ENCODE measurements at regions not wholly inside any gene's neighbourhood (a gene's known extent, or its start where the extent isn't known, plus 50 kb on each side); places are given as distances from the start of the nearest gene placed in this dataset.

DNA sequence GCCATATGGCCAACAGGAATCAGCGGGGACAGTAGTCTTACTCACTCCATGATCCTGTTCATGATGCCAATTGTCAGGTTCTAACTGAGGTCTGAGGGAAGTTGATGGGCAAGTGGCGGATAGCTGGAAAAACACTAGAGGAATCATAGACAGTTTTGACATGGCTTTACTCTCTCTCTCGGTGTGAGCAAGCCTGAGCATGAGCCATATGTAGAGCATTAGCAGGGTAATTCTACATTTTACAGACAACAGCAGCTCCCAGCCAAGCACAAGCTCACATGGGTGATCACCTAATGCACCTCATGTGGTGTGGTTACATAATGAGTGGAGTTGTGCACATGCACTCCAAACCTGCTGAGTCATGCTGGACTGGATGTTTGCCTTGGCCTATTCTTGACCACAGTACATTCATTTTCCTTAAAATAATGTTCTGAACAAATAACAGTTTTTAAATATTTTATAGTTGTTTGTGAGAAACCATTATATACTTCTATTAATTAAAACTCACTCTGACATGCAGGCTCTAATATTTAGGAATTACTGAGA, 429.2 kb downstream of the GPAT3 start:
- H2BK20ac ChIP-seq (ENCODE audit: low read depth, low read length, poor library complexity, severe bottlenecking), result no peak overlapping the region
- H4K91ac ChIP-seq (ENCODE audit: insufficient read length, low read depth, low read length), result no peak overlapping the region
- H3K27ac ChIP-seq (ENCODE audit: insufficient read length, low read depth, low read length), result no peak overlapping the region
- H3K27ac Mint-ChIP-seq, result no peak overlapping the region; a peak in 1 of 7 replicates
- H3K23me2 ChIP-seq (ENCODE audit: insufficient read length, low read depth, low read length, poor library complexity, severe bottlenecking), result no peaks in the 10 kb centered on the region
- no peak overlapping the region for H3K4ac ChIP-seq (ENCODE audit: low read depth, low read length)
- WGBS (ENCODE audit: extremely low coverage, insufficient read length, low lambda C conversion rate), result no CpG with 5 or more reads among the region's 3 CpGs
- no peak overlapping the region for H3K56ac ChIP-seq (ENCODE audit: insufficient read length, low read depth, low read length)
- DNase-seq, result no peak
- H3K9ac ChIP-seq (ENCODE audit: extremely low read depth, insufficient read length, low read length), result no peak overlapping the region
- no peak overlapping the region for H3T11ph ChIP-seq (ENCODE audit: low read length)
- H3K4me3 Mint-ChIP-seq, result no peak overlapping the region
- no peak overlapping the region for H3K14ac ChIP-seq (ENCODE audit: insufficient read depth, low read length)
- no peaks in the 10 kb centered on the region for H4K20me1 ChIP-seq (ENCODE audit: control insufficient read depth, insufficient read depth, insufficient read length)
- H2BK120ac ChIP-seq (ENCODE audit: low read depth, low read length, poor library complexity, severe bottlenecking), result no peak overlapping the region
- no peak overlapping the region for H2BK15ac ChIP-seq (ENCODE audit: low read depth, low read length)
- H4K5ac ChIP-seq (ENCODE audit: insufficient read length, low read depth, low read length), result no peak overlapping the region
- TF ChIP-seq CTCF (conservative IDR thresholded peaks at IDR 0.05), result no peak
- H3K23ac ChIP-seq (ENCODE audit: insufficient read length, low read depth, low read length), result no peak overlapping the region
- peaks cover 22 to 30% of the 10 kb centered on the region in 2 experiments for H3K9me3 Mint-ChIP-seq
- H2AFZ ChIP-seq (ENCODE audit: low read length), result no peak overlapping the region
- no peaks in the 10 kb centered on the region for H3K79me1 ChIP-seq (ENCODE audit: insufficient read depth, low read depth, low read length, poor library complexity, severe bottlenecking)
- no peaks in the 10 kb centered on the region for H3K79me2 ChIP-seq (ENCODE audit: insufficient read depth, low read length)
- no peaks in the 10 kb centered on the region; the same call in 1 of the 2 replicates for H3K27me3 Mint-ChIP-seq (ENCODE audit: low read depth)
- no peaks in the 10 kb centered on the region for H3K4me1 Mint-ChIP-seq
- no peaks in the 10 kb centered on the region for H3K27me3 ChIP-seq (ENCODE audit: insufficient read depth, low read length)
- H3K18ac ChIP-seq (ENCODE audit: insufficient read length, low read depth, low read length), result no peak overlapping the region
- H2AK5ac ChIP-seq (ENCODE audit: insufficient read length, low read length), result no peak overlapping the region
- no peak overlapping the region for H2BK5ac ChIP-seq (ENCODE audit: insufficient read length, low read length)
- peaks cover 5 to 26% (median 10%) of the 10 kb centered on the region in 3 experiments for H3K36me3 Mint-ChIP-seq (ENCODE audit: insufficient read depth in 1 of 3, low read depth in 3 of 3)
- H3K4me1 ChIP-seq (ENCODE audit: insufficient read depth, low read length), result no peaks in the 10 kb centered on the region
- H3K4me2 ChIP-seq (ENCODE audit: insufficient read depth, insufficient read length, low read length), result no peak overlapping the region
- H3K9me3 ChIP-seq (ENCODE audit: control insufficient read depth, low read depth, low read length), result peaks cover 5% of the 10 kb centered on the region
- no peak overlapping the region for H2BK12ac ChIP-seq (ENCODE audit: insufficient read length, low read depth, low read length)
- no peak overlapping the region for H4K8ac ChIP-seq (replicated peaks; ENCODE audit: insufficient read length, low read depth, low read length)
